HepG2 (cell line): ENCODE measurements at regions not wholly inside any gene's neighbourhood (a gene's known extent, or its start where the extent isn't known, plus 50 kb on each side); places are given as distances from the start of the nearest gene placed in this dataset.

ENCODE experiments used
- ATAC-seq: fragments of 200-7000 bp; cut with Tn5 transposase; 3 replicates; pipeline ENCODE4 v1.9.1; 2020; ENCODE audit warnings: mild to moderate bottlenecking, moderate library complexity
- BruUV-seq: library from RNA; stranded (reverse); fragments of 400-500 nt; replicated peaks from 2 replicates; lab custom pipeline; 2021; lab: Mats Ljungman, UMichigan
- CTCF ChIA-PET: fragments of 300-600 bp; formaldehyde crosslinking; extraction: SDS; loops from one replicate; lab custom pipeline; 2021; ENCODE audit warnings: low total read pairs, inconsistent platforms, low intra/inter-chr PET ratio; lab: Yijun Ruan, JAX
- POLR2A ChIA-PET: fragments of 350-600 bp; sonication (Branson Sonifier 250); formaldehyde crosslinking; loops from one replicate; lab custom pipeline; 2020; ENCODE audit warnings: antibody characterized with exemption, inconsistent platforms; lab: Yijun Ruan, JAX
- DNase-seq: peaks from one replicate; pipeline ENCODE4 v3.0.0-alpha.2; 2015; ENCODE audit warnings: low spot score
- FAIRE-seq: peaks from 3 replicates; lab custom pipeline; 2011; peaks lifted over from hg19 to GRCh38; lab: Jason Lieb, UNC
- H2AFZ ChIP-seq: one replicate; pipeline ENCODE4 v1.6.1; 2011; ENCODE audit warnings: low read length, inconsistent platforms
- H3K27ac ChIP-seq: fragments of 300-600 bp; 3 replicates; pipeline ENCODE4 v1.8.0; 2011; ENCODE audit warnings: mixed run types, mild to moderate bottlenecking, mixed read lengths, low read length, inconsistent platforms; ENCODE audit not compliant: insufficient read depth; ENCODE audit errors: extremely low read length
- H3K27me3 ChIP-seq, 2 experiments: fragments of 200-600 bp in 1 of 2; 2 replicates in 1 of 2; 3 replicates in 1 of 2; pipeline versions ENCODE4 v1.6.0 to v1.8.0; 2011; ENCODE audit warnings: low read length in 2 of 2, mild to moderate bottlenecking in 2 of 2, moderate library complexity in 2 of 2, inconsistent platforms in 1 of 2; ENCODE audit not compliant: insufficient read depth in 2 of 2, control insufficient read depth in 1 of 2
- H3K36me3 ChIP-seq, 2 experiments: fragments of 200-600 bp in 1 of 2; replicated peaks in 1 of 2; 2 replicates in 1 of 2; 3 replicates in 1 of 2; pipeline versions ENCODE4 v1.5.1 to v1.8.0; 2011; ENCODE audit warnings: low read length in 2 of 2, inconsistent platforms in 1 of 2; ENCODE audit not compliant: insufficient read depth in 2 of 2, control insufficient read depth in 1 of 2
- H3K4me1 ChIP-seq: 2 replicates; pipeline ENCODE4 v1.5.1; 2012; ENCODE audit warnings: low read length, inconsistent platforms; ENCODE audit not compliant: insufficient read depth
- H3K4me2 ChIP-seq: 2 replicates; pipeline ENCODE4 v1.6.0; 2011; ENCODE audit warnings: low read depth, low read length, inconsistent platforms
- H3K4me3 ChIP-seq, 3 experiments: fragments of 200-600 bp in 1 of 3; sonication (generic), shearing (Covaris generic) in 1 of 3; replicated peaks in 1 of 3; 2 replicates each; pipeline ENCODE4 v1.5.1; 2011 to 2016; ENCODE audit warnings: low read length in 3 of 3, inconsistent platforms in 2 of 3, low read depth in 2 of 3, mild to moderate bottlenecking in 2 of 3, control low read depth in 1 of 3, mixed read lengths in 1 of 3; ENCODE audit not compliant: insufficient read depth in 1 of 3
- H3K79me2 ChIP-seq: one replicate; pipeline ENCODE4 v1.6.1; 2011; ENCODE audit warnings: low read length, inconsistent platforms; ENCODE audit not compliant: insufficient read depth
- H3K9ac ChIP-seq: 2 replicates; pipeline ENCODE4 v1.6.0; 2011; ENCODE audit warnings: mild to moderate bottlenecking, low read depth, low read length, inconsistent platforms; ENCODE audit not compliant: insufficient read depth
- H3K9me3 ChIP-seq: 2 replicates; pipeline ENCODE4 v1.5.1; 2012; ENCODE audit warnings: mild to moderate bottlenecking, low read length
- H4K20me1 ChIP-seq: 2 replicates; pipeline ENCODE4 v1.6.0; 2011; ENCODE audit warnings: inconsistent platforms, mild to moderate bottlenecking, low read length, moderate library complexity; ENCODE audit not compliant: insufficient read depth
- CHD2 ChIP-seq: IDR thresholded peaks from 2 replicates; pipeline ENCODE4 v1.6.1; 2011; ENCODE audit warnings: low read depth, low read length, improper control_type of control experiment
- CTCF ChIP-seq: sonication (generic); formaldehyde crosslinking; IDR thresholded peaks from 2 replicates; pipeline ENCODE4 v1.5.0; 2020; ENCODE audit warnings: mild to moderate bottlenecking, missing genetic modification reagents, moderate library complexity
- FOXK2 ChIP-seq: fragments of 450-650 bp; IDR thresholded peaks from 2 replicates; pipeline ENCODE4 v1.6.1; 2016
- GLI4 ChIP-seq: sonication (generic); formaldehyde crosslinking; IDR thresholded peaks from 2 replicates; pipeline ENCODE4 v1.5.1; 2020; ENCODE audit warnings: missing genetic modification reagents, mild to moderate bottlenecking, moderate library complexity, borderline replicate concordance
- KDM4B ChIP-seq: sonication (generic); formaldehyde crosslinking; IDR thresholded peaks from 2 replicates; pipeline ENCODE4 v1.4.0; 2020; ENCODE audit warnings: missing genetic modification reagents
- NFAT5 ChIP-seq: sonication (generic); formaldehyde crosslinking; IDR thresholded peaks from 2 replicates; pipeline ENCODE4 v1.4.0; 2020; ENCODE audit warnings: missing genetic modification reagents
- RAD21 ChIP-seq: fragments of 450-650 bp; formaldehyde crosslinking; IDR thresholded peaks from 2 replicates; pipeline ENCODE4 v1.5.0; 2020; ENCODE audit warnings: mild to moderate bottlenecking
- SMC3 ChIP-seq: IDR thresholded peaks from 2 replicates; pipeline ENCODE4 v1.6.1; 2011; ENCODE audit warnings: low read length, improper control_type of control experiment
- SOX13 ChIP-seq, 3 experiments: fragments of 450-650 bp in 1 of 3; sonication (generic) in 1 of 3; formaldehyde crosslinking in 1 of 3; IDR thresholded peaks in 2 of 3; conservative IDR thresholded peaks in 1 of 3; 2 replicates each; pipeline versions ENCODE4 v1.5.0 to v1.6.1; 2016 to 2020; ENCODE audit warnings: antibody characterized with exemption in 1 of 3, mild to moderate bottlenecking in 1 of 3, missing compliant biosample characterization in 1 of 3, missing genetic modification reagents in 1 of 3, moderate library complexity in 1 of 3
- STAG1 ChIP-seq: sonication (generic); formaldehyde crosslinking; IDR thresholded peaks from 2 replicates; pipeline ENCODE4 v1.4.0; 2020; ENCODE audit warnings: missing genetic modification reagents
- ZFP91 ChIP-seq: sonication (generic); formaldehyde crosslinking; IDR thresholded peaks from 2 replicates; pipeline ENCODE4 v1.9.0; 2022; ENCODE audit warnings: missing genetic modification reagents, mild to moderate bottlenecking, borderline replicate concordance
- ZNF747 ChIP-seq: sonication (generic); formaldehyde crosslinking; IDR thresholded peaks from 2 replicates; pipeline ENCODE4 v1.8.1; 2023; ENCODE audit warnings: missing genetic modification reagents, mild to moderate bottlenecking, borderline replicate concordance
- ZNF878 ChIP-seq: sonication (generic); formaldehyde crosslinking; IDR thresholded peaks from 2 replicates; pipeline ENCODE4 v1.8.1; 2023; ENCODE audit warnings: mild to moderate bottlenecking, missing genetic modification reagents, moderate library complexity
- WGBS: methylation state at CpG from one replicate; pipeline ENCODE4 v1.1.6; 2017; ENCODE audit warnings: low lambda C conversion rate; 5-methylcytosine and 5-hydroxymethylcytosine counted together
- in situ Hi-C: cut with HindIII; loops from 2 replicates; pipeline ENCODE4 v1.10.0; 2017; ENCODE audit warnings: low pct_unique_long_range_greater_than_20kb; ENCODE audit not compliant: extremely low pct_ligation_motif_present
- intact Hi-C: fragments of 100-400 bp; cut with micrococcal nuclease; formaldehyde crosslinking; loops from one replicate; pipeline ENCODE4 v1.10.0; 2022; ENCODE audit not compliant: unreplicated experiment

- 2% methylated on average over 13 of the region's 15 CpGs for WGBS
- in situ Hi-C loops = loop anchor here (10.0 kb wide), 1 partner anchor 375 kb away; no protein-coding TSS in a partner anchor
- H3K9me3 ChIP-seq = no peaks in the 10 kb centered on the region
- H3K4me1 ChIP-seq = no peaks in the 10 kb centered on the region
- no peaks in the 10 kb centered on the region for H3K79me2 ChIP-seq
- no TSS peak for BruUV-seq
- ATAC-seq = peak; percentile 51
- H3K36me3 ChIP-seq = no peaks in the 10 kb centered on the region
- no peak overlapping the region for H3K27ac ChIP-seq
- H3K4me3 ChIP-seq = no peak overlapping the region
- FAIRE-seq = peak; percentile 43
- no peaks in the 10 kb centered on the region for H4K20me1 ChIP-seq
- POLR2A ChIA-PET = no interaction called here
- no peaks in the 10 kb centered on the region for H3K27me3 ChIP-seq
- TF ChIP-seq ZFP91 = no peak
- peak; percentile 65 for TF ChIP-seq CTCF (CRISPR knock-in tag)
- TF ChIP-seq GLI4 (CRISPR knock-in tag) = no peak
- peak; percentile 68 for TF ChIP-seq STAG1 (CRISPR knock-in tag)
- TF ChIP-seq SOX13 (IDR thresholded peaks at IDR 0.05) = no peak
- no peak for TF ChIP-seq SOX13 (CRISPR knock-in tag; conservative IDR thresholded peaks at IDR 0.05 in 1 of 2, IDR thresholded peaks at IDR 0.05 in 1 of 2)
- no peak for TF ChIP-seq ZNF747 (CRISPR knock-in tag)
- TF ChIP-seq SMC3 = peak; percentile 58
- no peak for TF ChIP-seq FOXK2
- no peak for TF ChIP-seq NFAT5 (CRISPR knock-in tag)
- no peak for TF ChIP-seq CHD2
- 0 out of 2 replicates have a peak, but pooled peaks have one; percentile 29 for TF ChIP-seq RAD21
- no peak for TF ChIP-seq ZNF878
- no peak for TF ChIP-seq KDM4B
- H3K9ac ChIP-seq = no peak overlapping the region
- H3K4me2 ChIP-seq = peak overlapping the region; percentile 39; the same call in 1 of the 2 replicates
- intact Hi-C loops = loop anchor here (1.0 to 2.0 kb wide), 2 partner anchors 35 to 377 kb away; no protein-coding TSS in a partner anchor
- H2AFZ ChIP-seq = no peak overlapping the region
- DNase-seq = peak; percentile 15
- CTCF ChIA-PET = interaction anchor here (2.1 kb wide), 1 partner anchor 377 kb away, joined by 14 read pairs; no protein-coding TSS in a partner anchor
Observed at GRCh38 chrX:130539721-130540321, 138.0 kb downstream of the RBMX2 start.
